A549 (cell line): ENCODE measurements at regions not wholly inside any gene's neighbourhood (a gene's known extent, or its start where the extent isn't known, plus 50 kb on each side); places are given as distances from the start of the nearest gene placed in this dataset.

Experiments
- ATAC-seq, 2 experiments: fragments of 200-7000 bp in 1 of 2; fragments of >200 bp in 1 of 2; cut with Nextera tagmentation in 1 of 2; cut with Tn5 transposase in 1 of 2; 3 replicates each; pipeline versions ENCODE4 v1.8.0 to v1.9.1; 2018 to 2020; ENCODE audit warnings: mild to moderate bottlenecking in 1 of 2, moderate library complexity in 1 of 2
- CTCF ChIA-PET: fragments of 300-600 bp; sonication (Branson Sonifier 250); formaldehyde crosslinking; extraction: SDS; loops from one replicate; lab custom pipeline; 2021; ENCODE audit warnings: antibody characterized with exemption, inconsistent platforms; lab: Yijun Ruan, JAX
- POLR2A ChIA-PET: fragments of 350-600 bp; formaldehyde crosslinking; extraction: SDS; loops from one replicate; lab custom pipeline; 2021; ENCODE audit warnings: antibody characterized with exemption, inconsistent platforms; lab: Yijun Ruan, JAX
- DNase-seq, 2 experiments: peaks; one replicate each; pipeline versions ENCODE4 v3.0.0 to v3.0.0-alpha.2; 2011 to 2016; ENCODE audit warnings: low read depth in 1 of 2, low spot score in 1 of 2
- FAIRE-seq: peaks from 2 replicates; lab custom pipeline; 2011; peaks lifted over from hg19 to GRCh38; lab: Jason Lieb, UNC
- H3K27ac ChIP-seq, 2 experiments: fragments of >200 bp; sonication (Bioruptor Twin); formaldehyde crosslinking; 3 replicates each; pipeline ENCODE4 v1.5.1; 2016 to 2017
- H3K4me1 ChIP-seq: fragments of >200 bp; sonication (Bioruptor Twin); formaldehyde crosslinking; 3 replicates; pipeline ENCODE4 v1.6.1; 2016
- H3K4me2 ChIP-seq: fragments of >200 bp; sonication (Bioruptor Twin); formaldehyde crosslinking; 3 replicates; pipeline ENCODE4 v1.6.1; 2016
- H3K4me3 ChIP-seq: fragments of >200 bp; sonication (Bioruptor Twin); formaldehyde crosslinking; 3 replicates; pipeline ENCODE4 v1.5.1; 2016
- H3K9me3 ChIP-seq: fragments of >200 bp; sonication (Bioruptor Twin); formaldehyde crosslinking; 3 replicates; pipeline ENCODE4 v1.6.1; 2016
- CBX2 ChIP-seq: fragments of 200-600 bp; sonication (generic); IDR thresholded peaks from 2 replicates; pipeline ENCODE4 v1.6.1; 2016; ENCODE audit warnings: low read depth, mild to moderate bottlenecking, borderline replicate concordance
- CEBPB ChIP-seq, 2 experiments: fragments of >200 bp in 1 of 2; sonication (Bioruptor Twin) in 1 of 2; formaldehyde crosslinking in 1 of 2; IDR thresholded peaks; 2 replicates each; pipeline ENCODE4 v1.6.1; 2012 to 2016
- CHD2 ChIP-seq: fragments of 150-350 bp; IDR thresholded peaks from 2 replicates; pipeline ENCODE4 v1.6.1; 2014; ENCODE audit warnings: low read length; ENCODE audit not compliant: partially characterized antibody
- CHD4 ChIP-seq: fragments of 200-600 bp; sonication (generic); IDR thresholded peaks from 2 replicates; pipeline ENCODE4 v1.6.1; 2016; ENCODE audit warnings: antibody characterized with exemption, mild to moderate bottlenecking, borderline replicate concordance
- EHF ChIP-seq: fragments of 250-450 bp; sonication (Bioruptor Pico); IDR thresholded peaks from 2 replicates; pipeline ENCODE4 v1.5.0; 2020; ENCODE audit warnings: mild to moderate bottlenecking
- EHMT2 ChIP-seq: fragments of 200-600 bp; sonication (generic); IDR thresholded peaks from 2 replicates; pipeline ENCODE4 v1.6.1; 2016; ENCODE audit warnings: antibody characterized with exemption, low read depth, mild to moderate bottlenecking, moderate library complexity
- EP300 ChIP-seq, 2 experiments: fragments of >200 bp; sonication (Bioruptor Twin); formaldehyde crosslinking; IDR thresholded peaks; 2 replicates in 1 of 2; 3 replicates in 1 of 2; pipeline ENCODE4 v1.6.1; 2016 to 2017
- FOSB ChIP-seq: fragments of 250-450 bp; sonication (Bioruptor Pico); IDR thresholded peaks from 2 replicates; pipeline ENCODE4 v1.5.0; 2020; ENCODE audit warnings: mild to moderate bottlenecking, moderate library complexity
- FOXS1 ChIP-seq: fragments of 250-450 bp; sonication (Bioruptor Pico); IDR thresholded peaks from 2 replicates; pipeline ENCODE4 v1.5.0; 2020; ENCODE audit warnings: mild to moderate bottlenecking, moderate library complexity
- GATA3 ChIP-seq: IDR thresholded peaks from 2 replicates; pipeline ENCODE4 v1.6.1; 2012; ENCODE audit warnings: borderline replicate concordance
- HOXA7 ChIP-seq: fragments of 250-450 bp; sonication (Bioruptor Pico); IDR thresholded peaks from 2 replicates; pipeline ENCODE4 v1.5.0; 2020; ENCODE audit warnings: mild to moderate bottlenecking, moderate library complexity
- JUN ChIP-seq, 2 experiments: fragments of >200 bp; sonication (Bioruptor Twin); formaldehyde crosslinking; IDR thresholded peaks; 2 replicates in 1 of 2; 3 replicates in 1 of 2; pipeline ENCODE4 v1.6.1; 2016 to 2017
- MAZ ChIP-seq: fragments of 150-350 bp; IDR thresholded peaks from 2 replicates; pipeline ENCODE4 v1.6.1; 2014; ENCODE audit warnings: antibody characterized with exemption, low read depth, low read length, borderline replicate concordance
- MYC ChIP-seq: IDR thresholded peaks from 2 replicates; pipeline ENCODE4 v1.6.1; 2012; ENCODE audit warnings: mild to moderate bottlenecking, inconsistent platforms, low read length, improper control_type of control experiment, borderline replicate concordance
- NFE2L2 ChIP-seq: fragments of 150-350 bp; conservative IDR thresholded peaks from 2 replicates; pipeline ENCODE4 v1.6.1; 2014; ENCODE audit warnings: low read length
- NPAS2 ChIP-seq: fragments of 250-450 bp; sonication (Bioruptor Pico); IDR thresholded peaks from 2 replicates; pipeline ENCODE4 v1.8.0; 2022; ENCODE audit warnings: mild to moderate bottlenecking, moderate library complexity, borderline replicate concordance
- POLR2A ChIP-seq: IDR thresholded peaks from 2 replicates; pipeline ENCODE4 v1.6.1; 2012; ENCODE audit warnings: mild to moderate bottlenecking, low read length
- RARB ChIP-seq: fragments of 250-450 bp; sonication (Bioruptor Pico); IDR thresholded peaks from 2 replicates; pipeline ENCODE4 v1.8.0; 2021; ENCODE audit warnings: mild to moderate bottlenecking, moderate library complexity
- RNF2 ChIP-seq: fragments of 200-600 bp; sonication (generic); IDR thresholded peaks from 2 replicates; pipeline ENCODE4 v1.6.1; 2016; ENCODE audit warnings: low read depth, mild to moderate bottlenecking, antibody characterized with exemption, moderate library complexity, borderline replicate concordance
- SMC3 ChIP-seq: fragments of >200 bp; sonication (Bioruptor Twin); formaldehyde crosslinking; IDR thresholded peaks from 3 replicates; pipeline ENCODE4 v1.6.1; 2018; ENCODE audit warnings: inconsistent platforms
- TP53 ChIP-seq: fragments of 250-450 bp; sonication (Bioruptor Pico); IDR thresholded peaks from 2 replicates; pipeline ENCODE4 v1.5.0; 2021; ENCODE audit warnings: mild to moderate bottlenecking, moderate library complexity
- ZC3H11A ChIP-seq: fragments of 450-650 bp; IDR thresholded peaks from 2 replicates; pipeline ENCODE4 v1.6.1; 2014; ENCODE audit warnings: antibody characterized with exemption, mild to moderate bottlenecking
- ZNF302 ChIP-seq: fragments of 250-450 bp; sonication (Bioruptor Pico); IDR thresholded peaks from 2 replicates; pipeline ENCODE4 v1.9.0; 2021; ENCODE audit warnings: inconsistent platforms, mild to moderate bottlenecking, moderate library complexity
- ZSCAN20 ChIP-seq: fragments of 250-450 bp; sonication (Bioruptor Pico); IDR thresholded peaks from 2 replicates; pipeline ENCODE4 v1.8.0; 2022; ENCODE audit warnings: mild to moderate bottlenecking, moderate library complexity
- WGBS: methylation state at CpG from one replicate; pipeline ENCODE4 v1.1.6; 2017; ENCODE audit errors: missing lambda C conversion rate; 5-methylcytosine and 5-hydroxymethylcytosine counted together
- TF ChIP-seq, protein P1 (sequence below): IDR thresholded peaks from 2 replicates; pipeline ENCODE4 v1.6.1; 2012; ENCODE audit warnings: low read depth, borderline replicate concordance
- TF ChIP-seq, protein P2 (sequence below): fragments of 200-600 bp; sonication (generic); IDR thresholded peaks from 2 replicates; pipeline ENCODE4 v1.6.1; 2016; ENCODE audit warnings: antibody characterized with exemption, mild to moderate bottlenecking, moderate library complexity
- TF ChIP-seq, protein P3 (sequence below): fragments of >200 bp; sonication (Bioruptor Twin); formaldehyde crosslinking; IDR thresholded peaks from 3 replicates; pipeline ENCODE4 v1.6.1; 2016

DNA sequence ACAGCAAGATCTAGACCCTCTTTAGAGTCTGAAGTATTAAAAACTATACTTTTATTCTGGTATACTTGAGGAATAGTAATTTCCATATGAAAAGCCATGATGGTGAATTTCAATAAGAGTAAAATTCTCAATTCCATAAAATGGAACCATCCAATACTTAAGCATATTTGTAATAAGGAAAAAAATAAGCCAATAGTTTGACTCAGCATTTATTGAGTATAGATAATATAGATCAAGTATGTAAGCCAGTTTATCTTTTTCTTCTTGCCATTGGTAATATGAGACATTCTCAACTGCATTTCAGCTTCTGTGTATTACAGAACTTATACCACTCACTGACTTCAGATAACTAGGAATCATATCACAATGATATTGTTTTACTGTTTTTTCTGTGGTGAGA is 361.0 kb downstream of the SLCO4C1 start:
- ChIA-PET CTCF (no interaction called here), POLR2A (no interaction called here)
- Histone ChIP-seq H3K4me2 (no peak overlapping the region), H3K9me3 (no peaks in the 10 kb centered on the region), H3K27ac (no peak overlapping the region), H3K4me1 (no peaks in the 10 kb centered on the region), H3K4me3 (no peak overlapping the region)
- DNase-seq (no peak), ATAC-seq (no peak), FAIRE-seq (no peak)
- no peak for TF ChIP-seq MYC
- no peak for TF ChIP-seq ZNF302 (CRISPR knock-in tag)
- TF ChIP-seq RARB (CRISPR knock-in tag), result no peak
- no peak for TF ChIP-seq POLR2A
- no peak for TF ChIP-seq HOXA7 (CRISPR knock-in tag)
- no peak for TF ChIP-seq MAZ
- no peak for TF ChIP-seq CEBPB (IDR thresholded peaks at IDR 0.05)
- no peak for TF ChIP-seq CHD4
- no peak for TF ChIP-seq ZC3H11A
- no peak for TF ChIP-seq SMC3
- TF ChIP-seq CHD2, result no peak
- TF ChIP-seq TP53 (CRISPR knock-in tag), result no peak
- TF ChIP-seq NFE2L2, result no peak
- TF ChIP-seq EP300 (IDR thresholded peaks at IDR 0.05), result no peak
- no peak for TF ChIP-seq FOSB (CRISPR knock-in tag)
- TF ChIP-seq, protein P1, sequence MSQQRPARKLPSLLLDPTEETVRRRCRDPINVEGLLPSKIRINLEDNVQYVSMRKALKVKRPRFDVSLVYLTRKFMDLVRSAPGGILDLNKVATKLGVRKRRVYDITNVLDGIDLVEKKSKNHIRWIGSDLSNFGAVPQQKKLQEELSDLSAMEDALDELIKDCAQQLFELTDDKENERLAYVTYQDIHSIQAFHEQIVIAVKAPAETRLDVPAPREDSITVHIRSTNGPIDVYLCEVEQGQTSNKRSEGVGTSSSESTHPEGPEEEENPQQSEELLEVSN, result no peak
- TF ChIP-seq JUN (IDR thresholded peaks at IDR 0.05), result no peak
- no peak for TF ChIP-seq NPAS2 (CRISPR knock-in tag)
- no peak for TF ChIP-seq GATA3
- TF ChIP-seq, protein P2, sequence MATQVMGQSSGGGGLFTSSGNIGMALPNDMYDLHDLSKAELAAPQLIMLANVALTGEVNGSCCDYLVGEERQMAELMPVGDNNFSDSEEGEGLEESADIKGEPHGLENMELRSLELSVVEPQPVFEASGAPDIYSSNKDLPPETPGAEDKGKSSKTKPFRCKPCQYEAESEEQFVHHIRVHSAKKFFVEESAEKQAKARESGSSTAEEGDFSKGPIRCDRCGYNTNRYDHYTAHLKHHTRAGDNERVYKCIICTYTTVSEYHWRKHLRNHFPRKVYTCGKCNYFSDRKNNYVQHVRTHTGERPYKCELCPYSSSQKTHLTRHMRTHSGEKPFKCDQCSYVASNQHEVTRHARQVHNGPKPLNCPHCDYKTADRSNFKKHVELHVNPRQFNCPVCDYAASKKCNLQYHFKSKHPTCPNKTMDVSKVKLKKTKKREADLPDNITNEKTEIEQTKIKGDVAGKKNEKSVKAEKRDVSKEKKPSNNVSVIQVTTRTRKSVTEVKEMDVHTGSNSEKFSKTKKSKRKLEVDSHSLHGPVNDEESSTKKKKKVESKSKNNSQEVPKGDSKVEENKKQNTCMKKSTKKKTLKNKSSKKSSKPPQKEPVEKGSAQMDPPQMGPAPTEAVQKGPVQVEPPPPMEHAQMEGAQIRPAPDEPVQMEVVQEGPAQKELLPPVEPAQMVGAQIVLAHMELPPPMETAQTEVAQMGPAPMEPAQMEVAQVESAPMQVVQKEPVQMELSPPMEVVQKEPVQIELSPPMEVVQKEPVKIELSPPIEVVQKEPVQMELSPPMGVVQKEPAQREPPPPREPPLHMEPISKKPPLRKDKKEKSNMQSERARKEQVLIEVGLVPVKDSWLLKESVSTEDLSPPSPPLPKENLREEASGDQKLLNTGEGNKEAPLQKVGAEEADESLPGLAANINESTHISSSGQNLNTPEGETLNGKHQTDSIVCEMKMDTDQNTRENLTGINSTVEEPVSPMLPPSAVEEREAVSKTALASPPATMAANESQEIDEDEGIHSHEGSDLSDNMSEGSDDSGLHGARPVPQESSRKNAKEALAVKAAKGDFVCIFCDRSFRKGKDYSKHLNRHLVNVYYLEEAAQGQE, result no peak

DNA sequence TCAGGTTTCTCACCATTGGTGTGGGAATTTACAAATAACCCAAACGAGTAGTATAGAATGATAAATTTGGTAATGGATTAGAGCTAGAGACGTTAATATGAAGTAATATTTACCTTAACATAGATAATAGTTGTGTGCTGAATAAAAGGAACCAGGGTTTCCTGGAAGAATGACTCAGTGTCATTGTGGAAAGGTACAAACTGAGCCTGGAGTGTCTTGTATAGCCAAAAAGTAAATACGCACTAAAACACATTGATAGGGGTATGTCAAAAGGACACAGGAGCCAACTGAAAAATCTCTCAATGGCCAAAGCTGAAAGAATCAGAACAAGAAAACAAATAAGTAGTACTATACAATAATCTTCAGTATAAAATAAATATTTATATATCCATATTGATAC is 363.5 kb downstream of the SLCO4C1 start:
- ChIA-PET POLR2A (no interaction called here), CTCF (no interaction called here)
- FAIRE-seq (no peak), DNase-seq (no peak), ATAC-seq (no peak)
- Histone ChIP-seq H3K4me3 (no peak overlapping the region), H3K4me1 (no peaks in the 10 kb centered on the region), H3K4me2 (no peak overlapping the region), H3K9me3 (no peaks in the 10 kb centered on the region), H3K27ac (no peak overlapping the region)
- WGBS, result 35% methylated on average over 3 of the region's 3 CpGs
- TF ChIP-seq EHF (CRISPR knock-in tag) (no peak), FOXS1 (CRISPR knock-in tag) (no peak), EP300 (IDR thresholded peaks at IDR 0.05) (no peak), CHD2 (no peak), ZSCAN20 (CRISPR knock-in tag) (no peak)

DNA sequence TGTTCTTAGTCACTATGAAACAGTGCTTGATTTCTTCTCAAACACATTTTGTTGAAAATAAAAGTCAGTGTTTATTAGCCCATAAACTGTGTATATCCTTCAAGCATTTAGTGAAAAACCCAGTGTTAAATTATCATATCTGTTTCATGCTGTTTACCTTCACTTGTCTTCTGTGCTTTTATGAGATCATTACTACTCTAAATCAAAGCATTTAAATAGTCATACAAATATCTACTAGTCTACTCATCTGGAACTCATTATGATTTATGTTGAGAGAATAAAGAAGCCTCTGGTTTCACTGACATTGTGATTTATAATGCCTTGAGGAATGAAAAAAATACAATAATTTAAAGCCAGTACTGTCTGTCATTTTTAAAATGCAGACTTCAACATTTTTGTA is 366.5 kb downstream of the SLCO4C1 start:
- ChIA-PET POLR2A (no interaction called here), CTCF (no interaction called here)
- TF ChIP-seq CBX2, result no peak
- no peak for TF ChIP-seq RNF2
- TF ChIP-seq ZSCAN20 (CRISPR knock-in tag), result no peak
- TF ChIP-seq, protein P3, sequence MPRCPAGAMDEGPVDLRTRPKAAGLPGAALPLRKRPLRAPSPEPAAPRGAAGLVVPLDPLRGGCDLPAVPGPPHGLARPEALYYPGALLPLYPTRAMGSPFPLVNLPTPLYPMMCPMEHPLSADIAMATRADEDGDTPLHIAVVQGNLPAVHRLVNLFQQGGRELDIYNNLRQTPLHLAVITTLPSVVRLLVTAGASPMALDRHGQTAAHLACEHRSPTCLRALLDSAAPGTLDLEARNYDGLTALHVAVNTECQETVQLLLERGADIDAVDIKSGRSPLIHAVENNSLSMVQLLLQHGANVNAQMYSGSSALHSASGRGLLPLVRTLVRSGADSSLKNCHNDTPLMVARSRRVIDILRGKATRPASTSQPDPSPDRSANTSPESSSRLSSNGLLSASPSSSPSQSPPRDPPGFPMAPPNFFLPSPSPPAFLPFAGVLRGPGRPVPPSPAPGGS, result no peak
- TF ChIP-seq MAZ, result no peak
- no peak for TF ChIP-seq NPAS2 (CRISPR knock-in tag)
- no peak for TF ChIP-seq EHMT2
- DNase-seq (no peak), ATAC-seq (no peak), FAIRE-seq (no peak)
- Histone ChIP-seq H3K4me1 (no peaks in the 10 kb centered on the region), H3K4me3 (no peak overlapping the region), H3K27ac (no peak overlapping the region), H3K9me3 (no peaks in the 10 kb centered on the region), H3K4me2 (no peak overlapping the region)
